Esophagus squamous epithelium (tissue), 5 donors: ENCODE measurements at regions not wholly inside any gene's neighbourhood (a gene's known extent, or its start where the extent isn't known, plus 50 kb on each side); places are given as distances from the start of the nearest gene placed in this dataset.

ENCODE experiments used
- DNase-seq: peaks from one replicate; lab custom pipeline; 2025; lab: John Stamatoyannopoulos, UW
- H3K27ac ChIP-seq, 4 donors: fragments of 200-600 bp; sonication (generic); one replicate each; pipeline ENCODE4 v1.5.1; 2016 to 2019; ENCODE audit warnings: mild to moderate bottlenecking in 1 of 4
- H3K27me3 ChIP-seq, 4 donors: fragments of 200-600 bp; sonication (generic); 1 replicate in 3 of 4; 2 replicates in 1 of 4; pipeline versions ENCODE4 v1.5.1 to v1.6.0; 2017 to 2021; ENCODE audit warnings: antibody characterized with exemption in 1 of 4
- H3K36me3 ChIP-seq, 3 donors: fragments of 200-600 bp; sonication (generic); one replicate each; pipeline ENCODE4 v1.5.1; 2016 to 2019
- H3K4me1 ChIP-seq, 3 donors: fragments of 200-600 bp; sonication (generic); one replicate each; pipeline ENCODE4 v1.5.1; 2017 to 2019
- H3K4me3 ChIP-seq, 4 donors: fragments of 200-600 bp; sonication (generic); 1 replicate in 3 of 4; 2 replicates in 1 of 4; pipeline ENCODE4 v1.5.1; 2016 to 2019; ENCODE audit warnings: mild to moderate bottlenecking in 2 of 4, moderate library complexity in 1 of 4
- H3K9me3 ChIP-seq, 3 donors: fragments of 200-600 bp; sonication (generic); one replicate each; pipeline ENCODE4 v1.5.1; 2016 to 2019
- CTCF ChIP-seq, 6 experiments: fragments of 450-650 bp in 4 of 6; fragments of 200-600 bp in 2 of 6; sonication (generic) in 2 of 6; IDR thresholded peaks; one replicate each; pipeline ENCODE4 v1.5.1; 2016 to 2019; ENCODE audit warnings: antibody characterized with exemption in 6 of 6, mild to moderate bottlenecking in 4 of 6, moderate library complexity in 4 of 6
- POLR2A ChIP-seq, 4 donors: fragments of 450-650 bp; IDR thresholded peaks; one replicate each; pipeline ENCODE4 v1.6.1; 2017; ENCODE audit warnings: antibody characterized with exemption in 4 of 4, mild to moderate bottlenecking in 4 of 4, moderate library complexity in 3 of 4
- WGBS, 2 donors: methylation state at CpG; one replicate each; pipeline ENCODE4 v1.1.5; 2018; 5-methylcytosine and 5-hydroxymethylcytosine counted together
- intact Hi-C: fragments of 100-400 bp; cut with DNase I; formaldehyde crosslinking; loops from one replicate; pipeline ENCODE4 v1.15.0; 2022
- donor health status: DM: yes; HTN: yes; CAD: no.

GRCh38 chr1:213643360-213643759 lies 344.4 kb upstream of the PROX1 start:
- Histone ChIP-seq H3K9me3 (no peaks in the 10 kb centered on the region), H3K4me3 (no peak overlapping the region), H3K4me1 (no peaks in the 10 kb centered on the region), H3K27me3 (peaks cover 0 to 5% (median 0%) of the 10 kb centered on the region in 4 donors), H3K27ac (no peak overlapping the region), H3K36me3 (no peaks in the 10 kb centered on the region)
- TF ChIP-seq CTCF (IDR thresholded peaks at IDR 0.05): no peak
- TF ChIP-seq POLR2A (IDR thresholded peaks at IDR 0.05): no peak
- DNase-seq: no peak
- intact Hi-C loops: no loop called here

- intact Hi-C loops: no loop called here
- H3K27me3 ChIP-seq: peaks cover 0 to 12% (median 0%) of the 10 kb centered on the region in 4 donors
- H3K4me1 ChIP-seq: no peaks in the 10 kb centered on the region
- H3K36me3 ChIP-seq: no peaks in the 10 kb centered on the region
- H3K4me3 ChIP-seq: no peak overlapping the region
- no peak for DNase-seq
- 48 to 49% methylated on average over 2 of the region's 2 CpGs for WGBS, 2 donors
- H3K27ac ChIP-seq: no peak overlapping the region
- H3K9me3 ChIP-seq: no peaks in the 10 kb centered on the region
- TF ChIP-seq POLR2A (IDR thresholded peaks at IDR 0.05) (no peak), CTCF (IDR thresholded peaks at IDR 0.05) (no peak)
Measured at GRCh38 chr1:213647864-213648650, 339.7 kb upstream of the PROX1 start.

GRCh38 chr1:213649373-213649772 lies 338.4 kb upstream of the PROX1 start:
- H3K27me3 ChIP-seq: peaks cover 0 to 12% (median 0%) of the 10 kb centered on the region in 4 donors
- no peak overlapping the region for H3K27ac ChIP-seq
- H3K9me3 ChIP-seq: no peaks in the 10 kb centered on the region
- intact Hi-C loops: no loop called here
- no peaks in the 10 kb centered on the region for H3K4me1 ChIP-seq
- no peaks in the 10 kb centered on the region for H3K36me3 ChIP-seq
- H3K4me3 ChIP-seq: no peak overlapping the region
- TF ChIP-seq POLR2A (IDR thresholded peaks at IDR 0.05): no peak
- TF ChIP-seq CTCF (IDR thresholded peaks at IDR 0.05): no peak
- 58 to 72% methylated on average over 9 of the region's 10 CpGs for WGBS, 2 donors
- DNase-seq: no peak

- H3K4me1 ChIP-seq: no peaks in the 10 kb centered on the region
- 37 to 67% methylated on average over 2 of the region's 2 CpGs for WGBS, 2 donors
- TF ChIP-seq POLR2A (IDR thresholded peaks at IDR 0.05): no peak
- TF ChIP-seq CTCF (IDR thresholded peaks at IDR 0.05): no peak
- H3K27me3 ChIP-seq: peaks cover 0 to 9% (median 0%) of the 10 kb centered on the region in 4 donors
- no peak overlapping the region for H3K27ac ChIP-seq
- no peak overlapping the region for H3K4me3 ChIP-seq
- H3K9me3 ChIP-seq: no peaks in the 10 kb centered on the region
- DNase-seq: no peak
- intact Hi-C loops: no loop called here
- H3K36me3 ChIP-seq: no peaks in the 10 kb centered on the region
Measured at GRCh38 chr1:213650603-213651002, 337.2 kb upstream of the PROX1 start.

GRCh38 chr1:213651077-213651476 lies 336.7 kb upstream of the PROX1 start:
- H3K9me3 ChIP-seq: no peaks in the 10 kb centered on the region
- H3K4me1 ChIP-seq: no peaks in the 10 kb centered on the region
- TF ChIP-seq CTCF (IDR thresholded peaks at IDR 0.05): no peak
- no peak for TF ChIP-seq POLR2A (IDR thresholded peaks at IDR 0.05)
- H3K4me3 ChIP-seq: no peak overlapping the region
- H3K36me3 ChIP-seq: no peaks in the 10 kb centered on the region
- WGBS, 2 donors: 49 to 54% methylated on average over 4 of the region's 4 CpGs
- intact Hi-C loops: no loop called here
- H3K27me3 ChIP-seq: peaks cover 0 to 7% (median 0%) of the 10 kb centered on the region in 4 donors
- no peak for DNase-seq
- H3K27ac ChIP-seq: no peak overlapping the region
